ENCODE measurements at regions not wholly inside any gene's neighbourhood (a gene's known extent, or its start where the extent isn't known, plus 50 kb on each side); places are given as distances from the start of the nearest gene placed in this dataset.

- Histone ChIP-seq H3K4me1 (no peaks in the 10 kb centered on the region), H3K4me3 (no peak overlapping the region), H3K9me3 (no peaks in the 10 kb centered on the region), H3K27ac (no peak overlapping the region), H3K4me2 (no peak overlapping the region)
- 19% methylated on average over 2 of the region's 2 CpGs for WGBS (ENCODE audit: missing lambda C conversion rate)
- ChIA-PET CTCF (no interaction called here), POLR2A (no interaction called here)
- FAIRE-seq (no peak), ATAC-seq (no peak), DNase-seq (ENCODE audit: low read depth in 1 of 2, low spot score in 1 of 2) (no peak)
- TF ChIP-seq RARB (CRISPR knock-in tag; IDR thresholded peaks at IDR 0.05) (no peak), JUN (IDR thresholded peaks at IDR 0.05) (no peak), FOSB (CRISPR knock-in tag; IDR thresholded peaks at IDR 0.05) (no peak)
Measured at GRCh38 chr13:79231887-79232286, 174.2 kb downstream of the RBM26 start.

- Histone ChIP-seq H3K4me1 (no peaks in the 10 kb centered on the region), H3K4me2 (no peak overlapping the region), H3K9me3 (no peaks in the 10 kb centered on the region), H3K27ac (no peak overlapping the region), H3K4me3 (no peak overlapping the region)
- FAIRE-seq (no peak), ATAC-seq (no peak), DNase-seq (ENCODE audit: low read depth in 1 of 2, low spot score in 1 of 2) (no peak)
- POLR2A ChIA-PET: no interaction called here
- TF ChIP-seq RCOR1 (IDR thresholded peaks at IDR 0.05; ENCODE audit: low read depth, low read length): no peak
- CTCF ChIA-PET: no interaction called here
- 36% methylated on average over 4 of the region's 4 CpGs for WGBS (ENCODE audit: missing lambda C conversion rate)
Measured at GRCh38 chr13:79229761-79230160, 176.3 kb downstream of the RBM26 start.

- CTCF ChIA-PET: no interaction called here
- 29% methylated on average over 5 of the region's 5 CpGs for WGBS (ENCODE audit: missing lambda C conversion rate)
Measured at GRCh38 chr13:79228972-79229371, 177.1 kb downstream of the RBM26 start.

GRCh38 chr13:79227418-79227817 lies 178.6 kb downstream of the RBM26 start:
- no peaks in the 10 kb centered on the region for H3K4me1 ChIP-seq
- no peak overlapping the region for H3K27ac ChIP-seq
- ChIA-PET POLR2A (no interaction called here), CTCF (no interaction called here)
- FAIRE-seq (no peak), ATAC-seq (no peak), DNase-seq (ENCODE audit: low read depth in 1 of 2, low spot score in 1 of 2) (no peak)
- H3K9me3 ChIP-seq: no peaks in the 10 kb centered on the region
- H3K4me2 ChIP-seq: no peak overlapping the region
- 48% methylated on average over 2 of the region's 2 CpGs for WGBS (ENCODE audit: missing lambda C conversion rate)
- no peak overlapping the region for H3K4me3 ChIP-seq
- no peak for TF ChIP-seq CBX2 (IDR thresholded peaks at IDR 0.05; ENCODE audit: borderline replicate concordance, low read depth)
- no peak for TF ChIP-seq USF2 (IDR thresholded peaks at IDR 0.05)
- no peak for TF ChIP-seq ELK1 (IDR thresholded peaks at IDR 0.05; ENCODE audit: low read depth, low read length)
- no peak for TF ChIP-seq FOSL2 (IDR thresholded peaks at IDR 0.05)
- TF ChIP-seq FOSL2 (CRISPR knock-in tag; IDR thresholded peaks at IDR 0.05): no peak
- no peak for TF ChIP-seq EP300 (IDR thresholded peaks at IDR 0.05)
- no peak for TF ChIP-seq BHLHE40 (IDR thresholded peaks at IDR 0.05; ENCODE audit: low read depth, low read length)
- TF ChIP-seq EHMT2 (IDR thresholded peaks at IDR 0.05; ENCODE audit: low read depth): no peak
- no peak for TF ChIP-seq HDAC2 (IDR thresholded peaks at IDR 0.05)

More at GRCh38 chr13:79228972-79229371, 177.1 kb downstream of the RBM26 start:
- no peak for TF ChIP-seq PBX3 (IDR thresholded peaks at IDR 0.05)
- TF ChIP-seq CBX2 (IDR thresholded peaks at IDR 0.05; ENCODE audit: borderline replicate concordance, low read depth): no peak
- TF ChIP-seq FOSB (CRISPR knock-in tag; IDR thresholded peaks at IDR 0.05): no peak
- no peak for TF ChIP-seq HOXB13 (CRISPR knock-in tag; IDR thresholded peaks at IDR 0.05; ENCODE audit: low read depth)
- no peak for TF ChIP-seq ESRRA (IDR thresholded peaks at IDR 0.05; ENCODE audit: borderline replicate concordance, low read length)
- no peak for TF ChIP-seq MYC (IDR thresholded peaks at IDR 0.05; ENCODE audit: borderline replicate concordance, low read length)
- no peak for TF ChIP-seq SMC3 (IDR thresholded peaks at IDR 0.05)
- no peak for TF ChIP-seq HES2 (IDR thresholded peaks at IDR 0.05)
- no peak for TF ChIP-seq NR3C1 (IDR thresholded peaks at IDR 0.05)
- TF ChIP-seq ZSCAN20 (CRISPR knock-in tag; IDR thresholded peaks at IDR 0.05): no peak
- no peak for TF ChIP-seq MAZ (IDR thresholded peaks at IDR 0.05; ENCODE audit: borderline replicate concordance, low read depth, low read length)
- no peak for TF ChIP-seq EHF (CRISPR knock-in tag; IDR thresholded peaks at IDR 0.05)
- no peak for TF ChIP-seq CTCF (IDR thresholded peaks at IDR 0.05)
- no peak for TF ChIP-seq RAD21 (conservative IDR thresholded peaks at IDR 0.05 in 1 of 2, IDR thresholded peaks at IDR 0.05 in 1 of 2)
- POLR2A ChIA-PET: no interaction called here
- Histone ChIP-seq H3K4me3 (no peak overlapping the region), H3K4me1 (no peaks in the 10 kb centered on the region), H3K4me2 (no peak overlapping the region), H3K27ac (no peak overlapping the region), H3K9me3 (no peaks in the 10 kb centered on the region)
- FAIRE-seq (no peak), DNase-seq (ENCODE audit: low read depth in 1 of 2, low spot score in 1 of 2) (no peak), ATAC-seq (no peak)

All from A549 (cell line).